LoVo (cell line): ENCODE measurements at regions not wholly inside any gene's neighbourhood (a gene's known extent, or its start where the extent isn't known, plus 50 kb on each side); places are given as distances from the start of the nearest gene placed in this dataset.

ENCODE experiments used
- DNase-seq: peaks from one replicate; pipeline ENCODE4 v3.0.0-alpha.2; 2016; ENCODE audit warnings: low spot score

- no peak for DNase-seq
These were observed 1041.5 kb upstream of the MANEA start for GRCh38 chr6:94535798-94536197.

- DNase-seq: no peak
These were observed 1065.7 kb upstream of the MANEA start for GRCh38 chr6:94511502-94512088.

DNA sequence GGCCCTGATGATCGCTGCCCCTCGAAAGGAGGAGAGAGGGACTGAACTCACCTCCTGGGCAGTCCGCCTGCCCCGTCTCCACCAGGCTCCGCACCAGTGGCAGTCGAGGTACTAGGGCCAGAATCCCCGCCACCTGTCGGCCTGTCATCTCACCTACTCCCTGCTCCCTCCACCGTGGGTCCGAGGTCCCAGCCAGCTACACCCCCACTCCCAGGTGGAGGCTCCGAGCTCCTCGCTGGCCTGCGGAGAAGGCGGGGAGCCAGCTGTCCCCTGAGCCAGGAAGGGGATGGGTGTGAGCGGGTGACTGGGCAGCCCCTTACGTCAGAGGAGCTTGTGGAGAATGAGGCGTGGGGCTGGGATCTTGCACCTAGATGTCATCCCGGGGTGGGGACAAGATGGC lies 1066.5 kb upstream of the MANEA start:
- DNase-seq: no peak

DNA sequence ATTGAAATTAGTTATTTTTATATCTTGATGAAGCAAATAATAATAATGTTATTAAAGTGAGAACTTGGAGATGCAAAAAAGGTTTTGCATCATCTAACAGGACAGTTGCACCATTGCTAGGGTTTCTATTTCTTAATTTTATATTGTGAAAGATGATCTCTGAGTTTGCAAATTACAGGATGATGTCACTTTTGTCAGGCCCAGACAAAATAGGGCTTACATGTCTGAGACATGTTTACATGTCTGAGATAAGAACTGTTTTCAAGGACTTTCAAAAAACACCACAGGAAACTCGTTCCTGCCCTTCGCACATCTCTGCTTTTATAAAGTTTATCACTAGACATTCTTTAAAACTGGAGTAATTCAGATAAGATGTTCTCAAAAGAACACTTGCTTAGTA lies 1075.8 kb upstream of the MANEA start:
- no peak for DNase-seq

- DNase-seq: no peak
These were observed 1078.7 kb upstream of the EPHA7 start for GRCh38 chr6:94498099-94498498.

- DNase-seq: no peak
These were observed 1075.1 kb upstream of the EPHA7 start for GRCh38 chr6:94494500-94494899.

GRCh38 chr6:94487371-94487770 lies 1068.0 kb upstream of the EPHA7 start:
- no peak for DNase-seq

- DNase-seq: no peak
These were observed 1059.0 kb upstream of the EPHA7 start for GRCh38 chr6:94478133-94479005.

DNA sequence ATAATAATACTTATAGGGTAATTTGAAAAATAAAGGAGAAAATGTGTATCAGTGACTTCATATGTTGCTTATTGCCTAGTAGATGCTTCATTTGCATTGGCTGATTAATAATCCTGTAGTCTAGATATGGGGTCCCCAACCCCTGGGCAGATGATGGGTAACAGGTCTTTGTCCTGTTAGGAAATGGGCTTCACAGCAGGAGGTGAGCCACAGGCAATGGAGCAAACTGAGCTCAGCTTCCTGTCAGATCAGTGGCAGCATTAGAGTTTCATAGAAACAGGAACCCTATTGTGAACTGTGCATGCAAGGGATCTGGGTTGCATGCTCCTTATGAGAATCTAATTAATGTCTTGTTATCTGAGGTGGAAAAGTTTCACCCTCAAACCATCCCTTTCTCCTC lies 1049.5 kb upstream of the EPHA7 start:
- no peak for DNase-seq

GRCh38 chr6:94464018-94464510 lies 1044.7 kb upstream of the EPHA7 start:
- DNase-seq: no peak

DNA sequence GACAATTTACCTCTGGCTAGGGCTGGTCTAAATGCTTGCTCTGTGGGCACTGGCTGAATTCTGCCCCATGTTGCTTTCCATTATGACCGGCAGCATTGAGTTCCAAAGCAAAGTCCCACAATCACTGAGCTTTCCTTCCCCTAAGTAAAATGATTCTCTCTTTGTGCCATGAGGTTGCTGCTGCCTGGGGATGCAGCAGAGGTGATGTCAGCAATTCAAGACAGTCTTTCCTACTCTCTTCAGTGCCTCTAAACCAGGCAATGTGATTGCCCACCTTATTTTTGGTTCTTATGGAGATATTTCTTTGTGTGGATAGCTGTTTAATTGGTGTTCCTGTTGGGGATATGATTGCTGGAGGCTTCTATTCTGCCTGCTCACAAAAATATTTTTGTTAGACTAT lies 1043.9 kb upstream of the EPHA7 start:
- no peak for DNase-seq

GRCh38 chr6:94462231-94462630 lies 1042.9 kb upstream of the EPHA7 start:
- DNase-seq: no peak

DNA sequence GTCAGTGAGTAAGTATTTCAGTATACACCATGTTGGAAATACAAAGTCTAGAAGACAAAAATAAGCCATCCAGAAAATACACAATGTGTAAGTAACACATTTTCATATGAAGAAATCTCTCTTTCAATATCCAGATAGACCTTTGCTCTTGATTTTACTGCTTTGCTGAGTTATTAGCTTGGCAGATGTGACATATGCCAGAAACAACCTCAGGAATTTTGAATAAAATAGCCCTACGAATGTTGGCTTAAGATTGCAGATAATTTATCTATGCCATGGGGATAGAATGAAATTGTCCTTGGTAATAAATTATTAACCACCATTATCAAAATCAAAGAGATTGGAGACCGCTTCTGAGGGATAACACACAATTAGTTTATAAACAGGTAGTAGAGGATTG lies 1036.9 kb upstream of the EPHA7 start:
- DNase-seq: no peak

GRCh38 chr6:94454231-94454630 lies 1034.9 kb upstream of the EPHA7 start:
- no peak for DNase-seq

DNA sequence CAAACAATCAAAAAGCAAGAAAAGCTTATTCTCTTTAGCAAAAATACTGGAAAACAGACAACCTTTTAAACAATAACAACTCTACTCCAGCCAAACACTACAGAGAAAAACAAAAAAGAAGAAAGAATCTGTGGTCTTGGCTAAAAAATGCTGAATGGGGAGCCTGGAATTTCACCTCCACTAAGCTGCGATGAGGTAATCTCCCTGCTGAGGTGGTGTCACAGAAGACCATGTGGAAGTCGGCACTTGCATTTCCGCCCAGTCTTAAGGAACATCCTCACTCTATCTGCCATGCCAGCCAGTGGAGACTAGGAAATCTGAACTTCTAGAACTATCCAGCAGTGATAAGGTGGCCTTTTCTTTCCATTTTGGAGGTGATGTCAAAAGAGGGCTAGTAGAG lies 1026.8 kb upstream of the EPHA7 start:
- no peak for DNase-seq

DNA sequence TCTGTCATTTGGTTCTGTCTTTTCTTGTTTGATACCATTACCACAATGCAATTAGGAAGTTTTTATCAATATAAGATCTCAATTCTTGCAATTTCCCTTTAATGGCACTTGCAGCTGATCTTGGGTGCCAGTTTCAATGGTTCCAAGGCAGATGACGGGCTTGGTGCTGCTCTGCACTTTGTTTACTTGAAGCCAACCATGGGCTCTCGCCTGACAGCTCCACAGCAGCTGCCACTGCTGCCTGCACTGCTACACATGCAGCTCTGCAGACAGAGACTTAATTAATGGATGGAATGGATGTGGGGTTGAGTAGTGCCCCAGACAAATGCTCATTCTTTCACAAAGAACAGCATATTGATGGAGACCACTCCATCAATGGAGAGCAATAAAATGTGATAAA lies 1024.3 kb upstream of the EPHA7 start:
- DNase-seq: no peak

GRCh38 chr6:94424692-94425091 lies 1005.3 kb upstream of the EPHA7 start:
- DNase-seq: no peak

GRCh38 chr6:94417363-94417762 lies 998.0 kb upstream of the EPHA7 start:
- no peak for DNase-seq

DNA sequence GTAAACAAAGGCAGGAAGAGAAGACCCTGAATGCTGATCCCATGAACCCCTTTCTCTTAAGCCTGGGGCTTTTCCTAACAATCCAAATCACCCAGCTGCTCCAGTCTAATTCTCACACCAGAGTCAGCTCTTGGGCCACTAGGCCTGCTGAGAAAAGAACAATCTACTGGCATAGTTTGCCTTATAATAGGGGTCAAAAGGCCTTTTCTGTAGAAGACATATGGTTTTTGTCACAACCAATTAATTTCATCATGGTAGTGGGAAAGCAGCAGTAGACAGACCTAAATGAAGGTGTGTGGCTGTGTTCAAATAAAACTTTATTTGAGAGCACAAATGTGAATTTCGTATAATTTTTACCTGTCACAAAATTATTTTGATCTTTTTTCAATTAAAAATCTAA lies 994.7 kb upstream of the EPHA7 start:
- DNase-seq: no peak

DNA sequence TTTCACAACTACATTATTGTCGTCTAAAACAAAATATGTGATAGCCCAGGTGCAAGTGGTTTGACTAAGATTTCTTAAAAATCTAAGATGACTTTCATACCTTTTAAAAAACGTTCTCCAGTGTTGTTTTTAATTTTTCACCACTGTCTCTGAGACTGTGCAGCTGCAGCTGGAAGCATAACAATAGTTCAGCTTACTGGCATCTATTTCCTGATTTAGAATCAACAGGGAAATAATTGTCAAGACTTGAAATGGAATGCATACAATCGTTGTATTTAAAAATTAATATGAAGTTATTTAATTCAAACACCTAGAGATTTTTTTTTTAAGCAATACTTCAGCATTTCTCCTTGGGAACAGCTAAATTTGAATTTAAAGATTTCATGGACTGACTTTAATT lies 982.0 kb upstream of the EPHA7 start:
- no peak for DNase-seq

DNA sequence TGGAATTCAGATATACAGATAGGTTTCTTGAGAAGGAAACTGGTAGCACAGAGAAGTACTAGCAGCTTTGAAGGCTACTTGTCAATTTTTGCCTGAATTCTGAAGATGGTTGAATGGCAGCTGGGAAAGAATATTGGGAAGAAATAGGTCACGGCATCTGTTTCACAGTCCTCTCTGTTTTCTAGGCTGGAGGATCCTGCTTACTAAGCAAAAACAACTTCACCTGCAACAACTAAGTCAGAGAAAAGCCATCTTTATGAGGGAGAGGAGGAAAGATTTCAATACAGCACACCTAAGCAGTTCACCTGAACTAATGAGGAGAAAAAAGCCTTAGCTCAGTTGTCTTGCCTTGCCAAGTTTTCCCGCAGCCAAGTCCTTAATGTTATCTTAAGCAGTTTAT lies 975.5 kb upstream of the EPHA7 start:
- DNase-seq: no peak

- no peak for DNase-seq
These were observed 969.9 kb upstream of the EPHA7 start for GRCh38 chr6:94389218-94389617.

DNA sequence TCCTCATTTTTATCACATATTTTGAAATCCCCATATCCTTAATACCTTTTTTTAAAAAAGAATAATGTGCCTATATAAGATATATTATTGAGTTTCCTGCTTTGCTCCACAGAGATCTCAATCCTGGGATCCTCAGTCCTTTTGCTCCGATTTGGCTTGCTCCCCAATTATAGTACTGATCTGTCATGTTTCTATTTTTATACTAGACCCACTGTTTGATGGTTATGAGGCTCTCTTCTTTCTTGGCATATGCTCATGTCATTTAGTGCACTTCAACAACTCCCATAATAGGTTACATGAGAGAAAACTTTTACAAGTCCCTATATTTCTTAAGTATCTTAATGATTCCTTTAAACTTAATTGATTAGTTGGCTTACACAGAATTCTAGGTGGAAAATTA lies 958.5 kb upstream of the EPHA7 start:
- DNase-seq: no peak

DNA sequence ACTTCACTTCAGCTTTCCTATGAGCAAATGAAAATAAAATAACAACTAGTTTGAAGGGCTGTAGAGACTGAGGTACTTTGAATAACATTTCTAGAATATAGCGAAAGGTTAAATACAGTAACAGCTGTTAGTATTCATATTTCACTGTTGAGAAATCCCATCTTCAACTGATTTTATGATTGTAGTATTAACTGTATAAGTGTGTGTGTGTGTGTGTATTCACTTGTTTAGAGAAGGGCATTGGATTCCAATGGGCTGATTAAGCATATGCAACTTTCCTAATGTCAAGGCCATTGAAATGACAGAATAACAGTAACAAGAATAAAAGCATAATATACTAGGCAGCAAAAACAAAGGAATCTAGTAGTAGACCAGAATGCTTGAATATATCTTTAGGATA lies 957.5 kb upstream of the EPHA7 start:
- no peak for DNase-seq
